ENCODE measurements at regions not wholly inside any gene's neighbourhood (a gene's known extent, or its start where the extent isn't known, plus 50 kb on each side); places are given as distances from the start of the nearest gene placed in this dataset.

DNA sequence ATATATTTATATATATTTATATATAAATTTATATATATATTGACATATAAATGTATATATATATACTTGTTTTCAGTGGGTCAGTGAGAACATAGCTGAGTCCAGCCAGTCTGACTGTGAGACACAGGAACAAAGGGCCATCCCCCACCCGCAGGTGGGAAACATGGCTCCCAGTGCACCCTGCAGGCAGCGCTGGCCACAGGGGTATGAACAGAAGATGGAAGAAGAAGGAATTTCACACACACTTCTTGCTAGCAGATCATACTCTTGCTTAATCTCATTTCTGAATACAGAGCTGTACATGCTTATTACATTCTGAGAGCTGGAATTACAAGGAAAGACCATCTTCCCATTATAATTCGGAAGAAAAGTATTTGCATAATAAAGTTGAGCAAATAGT lies 595.4 kb downstream of the IRX1 start:
- TF ChIP-seq, protein P1, sequence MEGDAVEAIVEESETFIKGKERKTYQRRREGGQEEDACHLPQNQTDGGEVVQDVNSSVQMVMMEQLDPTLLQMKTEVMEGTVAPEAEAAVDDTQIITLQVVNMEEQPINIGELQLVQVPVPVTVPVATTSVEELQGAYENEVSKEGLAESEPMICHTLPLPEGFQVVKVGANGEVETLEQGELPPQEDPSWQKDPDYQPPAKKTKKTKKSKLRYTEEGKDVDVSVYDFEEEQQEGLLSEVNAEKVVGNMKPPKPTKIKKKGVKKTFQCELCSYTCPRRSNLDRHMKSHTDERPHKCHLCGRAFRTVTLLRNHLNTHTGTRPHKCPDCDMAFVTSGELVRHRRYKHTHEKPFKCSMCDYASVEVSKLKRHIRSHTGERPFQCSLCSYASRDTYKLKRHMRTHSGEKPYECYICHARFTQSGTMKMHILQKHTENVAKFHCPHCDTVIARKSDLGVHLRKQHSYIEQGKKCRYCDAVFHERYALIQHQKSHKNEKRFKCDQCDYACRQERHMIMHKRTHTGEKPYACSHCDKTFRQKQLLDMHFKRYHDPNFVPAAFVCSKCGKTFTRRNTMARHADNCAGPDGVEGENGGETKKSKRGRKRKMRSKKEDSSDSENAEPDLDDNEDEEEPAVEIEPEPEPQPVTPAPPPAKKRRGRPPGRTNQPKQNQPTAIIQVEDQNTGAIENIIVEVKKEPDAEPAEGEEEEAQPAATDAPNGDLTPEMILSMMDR (IDR thresholded peaks at IDR 0.05): no peak

DNA sequence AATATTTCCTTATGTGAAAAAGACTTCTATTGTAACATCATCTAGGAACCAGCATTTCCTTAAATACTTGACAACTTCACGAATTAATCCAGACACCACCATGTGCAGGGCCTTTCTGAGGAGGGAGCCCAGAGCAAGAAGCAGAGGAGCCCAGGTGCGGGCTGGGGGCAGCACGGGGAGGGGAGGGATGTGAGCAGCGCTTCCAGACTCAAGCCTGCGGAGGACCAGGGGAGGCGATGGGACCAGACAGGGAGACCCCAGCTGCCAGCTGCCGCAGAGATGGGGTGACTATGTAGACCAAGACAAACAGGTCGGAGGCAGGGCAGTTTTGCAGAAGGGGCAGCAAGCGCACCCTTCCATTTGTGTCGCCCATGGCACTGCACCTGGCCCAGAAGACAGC lies 596.1 kb downstream of the IRX1 start:
- TF ChIP-seq, protein P1 (IDR thresholded peaks at IDR 0.05): no peak

DNA sequence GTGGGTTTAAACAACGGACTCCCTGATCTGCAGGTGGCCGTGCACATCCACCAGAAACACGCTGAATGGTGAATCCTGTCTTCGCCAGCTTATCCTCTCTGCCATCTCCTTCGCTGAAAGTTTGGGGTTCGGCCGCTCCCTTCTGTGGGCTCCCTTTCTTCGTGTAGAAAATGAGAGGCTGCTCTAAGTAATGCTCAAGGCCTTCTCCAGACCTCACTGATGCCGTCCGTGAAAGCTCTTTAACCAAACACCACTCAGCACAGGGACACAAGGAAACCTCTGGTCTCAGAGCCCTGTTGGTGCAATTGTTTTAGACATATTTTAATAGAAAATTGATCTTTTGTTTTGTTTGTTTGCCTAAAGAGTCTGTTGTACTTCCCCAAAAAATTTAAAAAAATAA lies 596.5 kb downstream of the IRX1 start:
- TF ChIP-seq, protein P1 (IDR thresholded peaks at IDR 0.05): no peak

DNA sequence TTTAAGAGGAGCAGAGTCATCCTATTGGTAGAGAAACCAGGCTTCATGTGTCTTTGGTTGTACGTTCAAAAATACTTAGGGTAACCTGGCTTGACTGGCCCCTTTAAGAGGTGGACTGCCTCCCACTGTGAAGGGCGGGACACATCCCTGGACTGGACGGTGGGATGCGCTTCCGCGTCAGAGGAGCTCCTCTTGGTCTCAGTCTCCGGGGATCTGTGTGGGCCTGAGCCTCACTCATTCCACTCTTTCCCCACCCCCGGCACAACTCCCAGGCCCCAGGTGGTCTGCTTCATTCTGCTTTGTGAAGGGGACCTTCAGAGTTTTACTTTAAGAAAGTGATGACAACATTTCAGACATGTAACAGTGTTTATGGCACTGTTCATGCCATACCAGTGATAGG lies 601.1 kb downstream of the IRX1 start:
- TF ChIP-seq, protein P1 (IDR thresholded peaks at IDR 0.05): no peak

DNA sequence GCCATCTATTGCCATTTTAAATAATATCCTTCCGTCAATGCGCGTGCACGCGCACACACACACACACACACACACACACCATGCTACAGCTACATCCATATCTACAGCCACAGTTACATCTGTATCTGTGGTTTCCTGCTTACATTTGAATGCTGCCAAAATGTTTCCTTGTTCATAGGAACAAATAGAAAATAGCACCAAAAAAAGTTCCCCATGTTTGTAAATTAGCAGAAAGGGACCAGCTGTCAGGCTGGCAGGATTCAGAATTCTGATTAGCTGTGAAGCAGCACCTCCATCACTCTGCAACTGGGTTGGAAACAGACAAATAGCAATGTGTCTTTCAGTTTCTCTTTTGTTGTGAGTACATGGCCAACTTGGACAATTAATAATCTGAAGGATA lies 601.5 kb downstream of the IRX1 start:
- TF ChIP-seq, protein P1 (IDR thresholded peaks at IDR 0.05): no peak

DNA sequence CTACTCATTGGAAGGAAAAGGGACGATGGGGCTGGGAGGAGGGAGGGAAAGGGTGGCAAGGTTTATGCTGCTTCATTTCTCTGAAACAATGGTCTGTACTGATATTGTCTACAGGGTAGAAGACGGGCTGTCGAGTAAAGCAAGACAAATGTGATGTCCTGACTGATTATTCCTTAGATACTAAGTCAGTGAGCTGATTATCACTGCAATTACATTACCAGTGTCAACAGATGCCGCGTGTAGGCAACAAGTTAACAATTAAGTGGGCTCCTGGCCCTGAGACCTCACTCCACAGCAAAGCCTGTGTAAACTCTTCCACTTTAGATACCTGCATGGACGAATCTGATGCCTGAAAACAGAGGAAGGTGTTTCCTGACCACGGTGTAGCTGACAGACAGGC lies 602.8 kb downstream of the IRX1 start:
- TF ChIP-seq, protein P1 (IDR thresholded peaks at IDR 0.05): no peak

DNA sequence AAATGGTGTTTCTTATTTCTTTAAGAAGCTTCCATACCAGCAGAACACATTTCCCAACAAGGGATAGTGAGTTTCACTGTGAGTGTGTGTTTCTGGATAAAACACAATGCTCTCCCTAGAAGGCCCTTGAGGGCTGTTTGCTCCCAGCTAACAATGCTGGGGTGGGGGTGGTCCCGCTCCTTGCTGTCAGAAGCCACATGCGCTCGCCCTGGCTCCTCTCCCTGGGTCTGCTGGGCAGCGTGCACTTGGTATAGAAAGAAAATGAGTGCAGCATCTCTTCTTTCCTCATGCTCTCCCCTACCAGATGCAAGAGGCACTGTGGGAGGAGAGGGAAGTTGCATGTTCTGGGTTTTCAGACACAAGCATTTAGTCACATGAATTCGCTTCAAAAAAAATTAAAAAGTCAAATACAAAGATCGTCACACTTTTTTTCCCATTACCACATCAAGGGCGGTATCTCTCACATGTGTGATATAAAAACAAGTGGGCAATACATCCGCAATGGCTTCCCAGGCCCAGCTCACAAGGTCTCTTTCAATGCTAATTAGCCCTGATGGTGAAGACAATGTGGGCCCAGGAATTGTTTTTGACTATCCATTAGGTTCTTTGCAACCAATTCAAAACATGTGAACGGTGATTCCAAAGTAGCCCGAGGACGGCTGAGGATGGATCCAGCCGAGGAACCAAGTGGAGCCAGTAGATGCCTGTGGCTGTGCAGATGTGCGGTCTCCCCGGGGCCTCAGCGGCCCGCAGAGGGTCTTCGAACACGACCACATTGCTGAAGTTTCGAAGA lies 603.6 kb downstream of the IRX1 start:
- TF ChIP-seq, protein P1 (IDR thresholded peaks at IDR 0.05): no peak

DNA sequence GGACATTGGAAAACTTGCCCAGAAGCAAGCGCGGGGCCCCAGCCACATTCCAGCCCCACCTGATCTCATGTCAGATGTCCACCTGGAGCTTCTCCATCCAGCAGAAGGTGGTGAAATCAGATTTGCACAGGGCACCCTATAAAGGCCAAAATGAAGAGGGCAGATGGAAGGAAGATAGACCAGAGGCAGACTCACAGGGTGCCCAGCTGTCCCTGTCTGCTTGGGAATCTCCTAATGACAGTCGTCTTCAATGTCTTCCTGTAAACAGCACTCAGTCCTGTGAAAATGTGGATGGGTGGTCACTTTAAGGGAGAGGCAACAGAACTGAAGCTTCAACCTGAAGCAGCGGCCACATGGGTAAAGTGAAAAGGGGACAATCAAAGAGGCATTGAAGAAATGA lies 607.5 kb downstream of the IRX1 start:
- TF ChIP-seq, protein P1 (IDR thresholded peaks at IDR 0.05): no peak

Measured in LNCAP (cell line).